ENCODE measurements at regions not wholly inside any gene's neighbourhood (a gene's known extent, or its start where the extent isn't known, plus 50 kb on each side); places are given as distances from the start of the nearest gene placed in this dataset.

DNA sequence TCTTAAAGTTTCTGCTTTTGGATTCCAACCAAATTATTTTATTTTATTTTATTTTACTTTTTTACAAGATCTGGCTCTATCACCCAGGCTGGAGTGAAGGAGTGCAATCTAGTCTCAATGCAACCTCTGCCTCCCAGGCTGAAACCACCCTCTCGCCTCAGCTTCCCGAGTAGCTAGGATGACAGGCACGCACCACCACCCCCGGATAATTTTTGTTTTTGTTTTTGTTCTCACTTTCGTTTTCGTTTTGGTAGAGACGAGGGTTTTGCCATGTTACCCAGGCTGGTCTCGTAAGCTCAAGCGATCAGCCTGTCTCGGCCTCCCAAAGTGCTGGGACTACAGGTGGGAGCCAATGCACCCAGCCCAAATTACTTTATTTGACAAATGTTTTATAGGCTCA lies 219.8 kb downstream of the ETS1 start:
- no peak for TF ChIP-seq EZH2phosphoT487 (IDR thresholded peaks at IDR 0.05; ENCODE audit: borderline replicate concordance, low read length)
- TF ChIP-seq, protein P1, sequence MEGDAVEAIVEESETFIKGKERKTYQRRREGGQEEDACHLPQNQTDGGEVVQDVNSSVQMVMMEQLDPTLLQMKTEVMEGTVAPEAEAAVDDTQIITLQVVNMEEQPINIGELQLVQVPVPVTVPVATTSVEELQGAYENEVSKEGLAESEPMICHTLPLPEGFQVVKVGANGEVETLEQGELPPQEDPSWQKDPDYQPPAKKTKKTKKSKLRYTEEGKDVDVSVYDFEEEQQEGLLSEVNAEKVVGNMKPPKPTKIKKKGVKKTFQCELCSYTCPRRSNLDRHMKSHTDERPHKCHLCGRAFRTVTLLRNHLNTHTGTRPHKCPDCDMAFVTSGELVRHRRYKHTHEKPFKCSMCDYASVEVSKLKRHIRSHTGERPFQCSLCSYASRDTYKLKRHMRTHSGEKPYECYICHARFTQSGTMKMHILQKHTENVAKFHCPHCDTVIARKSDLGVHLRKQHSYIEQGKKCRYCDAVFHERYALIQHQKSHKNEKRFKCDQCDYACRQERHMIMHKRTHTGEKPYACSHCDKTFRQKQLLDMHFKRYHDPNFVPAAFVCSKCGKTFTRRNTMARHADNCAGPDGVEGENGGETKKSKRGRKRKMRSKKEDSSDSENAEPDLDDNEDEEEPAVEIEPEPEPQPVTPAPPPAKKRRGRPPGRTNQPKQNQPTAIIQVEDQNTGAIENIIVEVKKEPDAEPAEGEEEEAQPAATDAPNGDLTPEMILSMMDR (IDR thresholded peaks at IDR 0.05; ENCODE audit: low read depth, low read length, poor library complexity, severe bottlenecking), result no peak
- Histone ChIP-seq H4K20me1 (ENCODE audit: control insufficient read depth, insufficient read depth, low read depth, low read length) (no peaks in the 10 kb centered on the region), H3K27ac (ENCODE audit: low read depth, low read length) (no peak overlapping the region), H3K4me3 (ENCODE audit: low read length) (peak overlapping the region; percentile 53), H3K79me2 (ENCODE audit: control insufficient read depth, low read length) (no peaks in the 10 kb centered on the region), H3K4me2 (ENCODE audit: low read length) (peak overlapping the region; percentile 60), H3K4me1 (ENCODE audit: control insufficient read depth, low read length) (peaks cover 10% of the 10 kb centered on the region), H3K36me3 (ENCODE audit: control insufficient read depth, low read length) (no peaks in the 10 kb centered on the region), H3K9me2 (replicated peaks; ENCODE audit: control insufficient read depth, low read length) (no peaks in the 10 kb centered on the region), H3K9me3 (ENCODE audit: control insufficient read depth, insufficient read depth, low read length) (no peaks in the 10 kb centered on the region), H3F3A (ENCODE audit: control insufficient read depth, insufficient read depth) (no peaks in the 10 kb centered on the region), H3K27me3 (ENCODE audit: control insufficient read depth, low read length) (no peaks in the 10 kb centered on the region)

DNA sequence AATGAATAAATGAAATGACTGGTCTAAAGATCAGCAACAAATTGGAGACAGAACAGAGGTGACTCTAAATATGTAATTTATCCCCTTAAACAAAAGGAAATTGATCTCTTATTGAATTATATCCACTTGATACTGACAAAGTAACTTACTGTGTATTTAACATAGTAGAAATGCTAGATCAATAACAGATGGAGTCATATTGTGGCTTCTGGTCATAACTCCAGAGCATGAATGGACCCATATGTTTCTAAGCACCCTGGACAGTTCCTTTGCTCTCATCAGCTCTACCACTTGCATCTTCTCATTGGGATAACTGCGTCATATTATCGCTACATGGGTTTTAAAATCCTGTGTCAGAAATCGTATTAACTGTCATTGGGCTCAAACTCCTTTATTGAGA lies 222.3 kb downstream of the ETS1 start:
- Histone ChIP-seq H3K79me2 (ENCODE audit: control insufficient read depth, low read length) (no peaks in the 10 kb centered on the region), H3K27me3 (ENCODE audit: control insufficient read depth, low read length) (no peaks in the 10 kb centered on the region), H3K27ac (ENCODE audit: low read depth, low read length) (no peak overlapping the region), H3K4me2 (ENCODE audit: low read length) (no peak overlapping the region), H3K9me3 (ENCODE audit: control insufficient read depth, insufficient read depth, low read length) (no peaks in the 10 kb centered on the region), H3F3A (ENCODE audit: control insufficient read depth, insufficient read depth) (no peaks in the 10 kb centered on the region), H3K4me1 (ENCODE audit: control insufficient read depth, low read length) (peaks cover 19% of the 10 kb centered on the region), H3K36me3 (ENCODE audit: control insufficient read depth, low read length) (no peaks in the 10 kb centered on the region), H3K9me2 (replicated peaks; ENCODE audit: control insufficient read depth, low read length) (no peaks in the 10 kb centered on the region), H3K4me3 (ENCODE audit: low read length) (no peak overlapping the region), H4K20me1 (ENCODE audit: control insufficient read depth, insufficient read depth, low read depth, low read length) (no peaks in the 10 kb centered on the region)
- TF ChIP-seq, protein P1 (IDR thresholded peaks at IDR 0.05; ENCODE audit: low read depth, low read length, poor library complexity, severe bottlenecking), result no peak
- no peak for TF ChIP-seq EZH2phosphoT487 (IDR thresholded peaks at IDR 0.05; ENCODE audit: borderline replicate concordance, low read length)

DNA sequence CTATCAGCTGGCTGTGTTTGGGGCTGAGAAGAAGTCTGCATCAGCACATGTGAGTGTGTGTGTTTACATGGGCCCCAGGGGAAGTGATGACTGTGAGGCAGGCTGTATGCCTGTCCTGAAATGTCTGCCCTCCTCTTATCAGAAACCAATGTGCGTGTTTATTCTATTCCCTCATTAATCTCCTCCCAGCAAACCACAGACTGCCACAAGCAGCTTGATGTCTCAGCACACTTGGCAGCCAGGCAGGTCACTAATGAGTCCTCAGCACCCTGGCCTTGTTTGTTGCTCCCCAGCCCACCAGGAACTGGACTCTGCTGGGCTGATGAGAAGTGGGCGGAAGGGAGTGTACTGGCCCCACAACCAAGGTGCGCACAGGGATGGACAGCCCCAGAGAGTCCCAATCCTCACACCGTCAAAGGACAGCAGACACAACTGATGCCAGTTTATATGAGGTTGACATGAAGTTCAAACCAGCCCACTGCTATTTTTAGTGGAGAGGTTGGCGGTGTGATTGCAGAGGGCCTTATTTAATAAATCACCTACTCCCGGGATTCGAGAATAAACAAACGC lies 225.8 kb downstream of the ETS1 start:
- H3K36me3 ChIP-seq (ENCODE audit: control insufficient read depth, low read length), result no peaks in the 10 kb centered on the region
- no peaks in the 10 kb centered on the region for H3K9me2 ChIP-seq (replicated peaks; ENCODE audit: control insufficient read depth, low read length)
- H3K9me3 ChIP-seq (ENCODE audit: control insufficient read depth, insufficient read depth, low read length), result no peaks in the 10 kb centered on the region
- peak overlapping the region; percentile 14; the same call in 1 of the 2 replicates for H3K4me2 ChIP-seq (ENCODE audit: low read length)
- H3K27me3 ChIP-seq (ENCODE audit: control insufficient read depth, low read length), result no peaks in the 10 kb centered on the region
- no peaks in the 10 kb centered on the region for H3F3A ChIP-seq (ENCODE audit: control insufficient read depth, insufficient read depth)
- peaks cover 9% of the 10 kb centered on the region for H3K4me1 ChIP-seq (ENCODE audit: control insufficient read depth, low read length)
- TF ChIP-seq, protein P1 (IDR thresholded peaks at IDR 0.05; ENCODE audit: low read depth, low read length, poor library complexity, severe bottlenecking), result no peak
- no peak for TF ChIP-seq EZH2phosphoT487 (IDR thresholded peaks at IDR 0.05; ENCODE audit: borderline replicate concordance, low read length)
- H3K79me2 ChIP-seq (ENCODE audit: control insufficient read depth, low read length), result no peaks in the 10 kb centered on the region
- H3K4me3 ChIP-seq (ENCODE audit: low read length), result no peak overlapping the region
- H4K20me1 ChIP-seq (ENCODE audit: control insufficient read depth, insufficient read depth, low read depth, low read length), result no peaks in the 10 kb centered on the region
- no peak overlapping the region for H3K27ac ChIP-seq (ENCODE audit: low read depth, low read length)

All from DOHH2 (cell line).